Endometrial microvascular endothelial cells (primary cell): ENCODE measurements at regions not wholly inside any gene's neighbourhood (a gene's known extent, or its start where the extent isn't known, plus 50 kb on each side); places are given as distances from the start of the nearest gene placed in this dataset.
"Not testable (repeated sequence)": the region's sequence is repeated elsewhere in the genome, so short reads cannot be mapped to it uniquely, and the experiment has no call there.

Experiments
- in situ Hi-C: cut with HindIII; loops from 2 replicates; pipeline ENCODE4 v1.10.0; 2017; ENCODE audit warnings: low sequenced_read_pairs, low pct_unique_long_range_greater_than_20kb; ENCODE audit errors: inconsistent ontology term

- in situ Hi-C loops = loop anchor here (25.0 kb wide), 3 partner anchors 288 to 662 kb away; no protein-coding TSS in a partner anchor
Observed at GRCh38 chr5:96324708-96325107, 108.3 kb downstream of the PCSK1 start.

DNA sequence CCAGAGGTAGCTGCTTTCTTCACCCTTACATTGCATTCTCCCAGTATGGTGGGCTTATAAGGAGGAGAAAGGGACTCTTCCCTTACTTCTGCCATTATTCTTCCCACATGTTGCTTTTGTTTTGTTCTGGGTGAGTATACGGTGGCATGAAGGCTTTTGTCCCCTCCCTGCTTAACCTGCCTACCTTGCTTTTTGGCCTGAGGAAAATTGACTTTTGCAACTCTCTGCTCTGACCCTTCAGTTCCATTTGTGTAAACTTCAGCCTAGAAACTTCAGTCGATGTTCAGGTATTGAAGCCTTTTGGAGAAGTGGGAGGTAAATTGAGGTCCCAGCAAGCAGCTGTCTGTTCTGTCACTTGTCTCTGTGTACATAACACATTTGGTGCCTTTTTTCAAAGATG lies 110.2 kb downstream of the PCSK1 start:
- in situ Hi-C loops = no loop called here

DNA sequence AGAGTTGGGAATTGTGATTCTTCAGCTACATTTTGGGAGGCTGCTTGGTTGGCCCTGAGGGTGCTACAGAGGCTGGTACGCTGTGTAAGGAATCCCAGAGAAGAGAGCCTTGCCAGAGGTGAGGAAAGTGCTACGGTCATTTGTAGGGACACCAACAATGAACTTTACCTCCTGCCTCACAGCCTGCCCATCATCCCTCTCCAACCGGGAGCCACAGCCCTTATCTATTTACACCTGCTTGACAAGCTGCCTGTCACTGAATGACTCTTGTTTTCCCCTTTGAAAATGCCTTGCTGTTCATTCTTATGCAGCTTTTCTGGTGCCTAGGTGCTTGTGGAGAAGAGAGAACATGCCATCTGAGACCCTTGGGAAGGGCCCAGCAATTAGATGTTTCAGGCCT lies 110.8 kb downstream of the PCSK1 start:
- in situ Hi-C loops = no loop called here

DNA sequence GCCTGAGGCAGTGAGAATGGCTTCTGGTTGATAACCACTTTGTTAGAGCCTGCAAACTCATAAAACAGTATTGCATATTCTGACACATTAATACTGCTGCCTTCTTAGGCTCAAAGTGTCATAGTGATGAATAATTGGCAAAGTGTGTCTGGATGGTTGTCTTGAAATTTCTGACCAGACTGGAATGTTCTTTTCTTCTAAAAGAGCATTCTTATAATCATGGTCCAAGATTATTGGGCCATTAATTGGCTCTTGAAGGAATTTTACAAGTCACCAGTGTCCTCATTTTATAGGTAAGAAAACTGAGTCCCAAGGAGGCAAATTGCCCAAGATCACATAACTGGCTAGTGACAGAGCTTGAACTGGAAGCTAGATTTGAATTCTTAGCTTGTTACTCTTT lies 111.7 kb downstream of the PCSK1 start:
- in situ Hi-C loops = no loop called here

DNA sequence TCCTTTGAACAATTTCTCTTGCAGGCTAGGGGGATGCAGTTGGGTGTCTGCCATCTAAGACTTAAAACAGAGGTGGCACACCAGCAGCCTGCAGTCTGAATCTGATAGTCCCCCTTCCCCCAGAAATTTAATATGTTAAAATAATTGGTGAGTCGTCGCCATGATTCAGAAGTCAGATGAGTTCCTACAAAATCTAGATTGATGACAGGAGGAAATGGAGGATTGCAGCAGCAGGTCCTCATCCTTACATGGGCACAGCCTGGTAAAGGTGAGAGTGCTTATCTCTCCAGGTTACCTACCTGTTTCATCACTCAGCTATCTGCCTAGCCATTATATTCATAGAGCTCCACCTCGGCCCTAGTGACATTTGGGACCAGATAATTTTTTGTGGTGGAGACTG lies 112.3 kb downstream of the PCSK1 start:
- in situ Hi-C loops = no loop called here

DNA sequence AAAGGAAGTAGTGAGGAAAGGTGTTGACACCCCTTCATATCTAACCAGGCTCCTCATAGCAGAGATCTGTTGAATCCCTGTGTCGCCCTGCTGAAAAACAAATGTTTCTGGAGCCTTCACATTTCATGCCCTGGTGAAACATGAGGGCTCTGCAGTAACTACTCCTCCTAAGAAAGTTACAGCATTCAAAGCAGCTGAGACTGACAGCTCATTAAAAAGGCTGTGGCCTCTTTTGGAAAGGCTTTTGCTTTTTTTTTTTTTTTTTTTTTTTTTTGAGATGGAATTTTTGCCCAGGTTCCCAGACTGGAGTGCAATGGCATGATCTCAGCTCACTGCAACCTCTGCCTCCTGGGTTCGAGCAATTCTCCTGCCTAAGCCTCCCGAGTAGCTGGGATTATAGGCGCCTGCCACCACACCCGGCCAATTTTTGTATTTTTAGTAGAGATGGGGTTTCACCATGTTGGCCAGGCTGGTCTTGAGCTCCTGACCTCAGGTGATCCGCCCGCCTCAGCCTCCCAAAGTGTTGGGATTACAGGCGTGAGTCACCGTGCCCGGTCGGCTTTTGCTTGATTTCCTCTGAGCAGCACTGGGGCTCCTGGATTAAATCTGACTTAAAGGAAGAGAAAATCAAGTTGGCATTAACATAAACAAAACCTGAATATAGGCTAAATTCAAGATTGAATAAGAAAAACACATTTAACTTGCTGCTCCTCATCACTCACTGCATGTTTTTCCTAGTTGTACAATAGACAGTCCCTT lies 112.9 kb downstream of the PCSK1 start:
- in situ Hi-C loops = not testable (repeated sequence)

DNA sequence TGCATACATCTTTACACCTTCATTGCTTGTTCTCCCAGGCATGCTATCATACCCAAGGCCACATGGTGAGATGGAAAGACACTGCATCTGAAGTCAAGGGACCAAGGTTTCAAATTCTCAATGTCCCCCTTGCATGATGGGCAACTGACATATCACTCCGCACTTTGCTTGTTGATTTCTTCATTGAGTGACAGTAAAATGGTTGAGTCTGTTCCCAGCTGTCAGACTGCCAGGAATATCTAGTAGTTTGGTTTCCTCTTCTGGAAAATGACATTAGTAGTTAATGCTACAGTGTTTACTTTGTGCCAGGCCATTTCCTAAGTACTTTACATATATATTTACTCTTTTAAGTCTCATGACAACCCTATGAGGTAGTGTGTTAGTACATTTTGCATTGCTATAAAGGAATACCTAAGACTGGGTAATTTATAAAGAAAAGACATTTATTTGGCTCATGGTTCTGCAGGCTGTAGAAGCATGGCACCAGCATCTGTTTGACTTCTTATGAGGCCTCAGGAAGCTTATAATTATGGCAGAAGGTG lies 114.4 kb downstream of the PCSK1 start:
- in situ Hi-C loops = no loop called here

GRCh38 chr5:96317945-96318344 lies 115.1 kb downstream of the PCSK1 start:
- in situ Hi-C loops = no loop called here

DNA sequence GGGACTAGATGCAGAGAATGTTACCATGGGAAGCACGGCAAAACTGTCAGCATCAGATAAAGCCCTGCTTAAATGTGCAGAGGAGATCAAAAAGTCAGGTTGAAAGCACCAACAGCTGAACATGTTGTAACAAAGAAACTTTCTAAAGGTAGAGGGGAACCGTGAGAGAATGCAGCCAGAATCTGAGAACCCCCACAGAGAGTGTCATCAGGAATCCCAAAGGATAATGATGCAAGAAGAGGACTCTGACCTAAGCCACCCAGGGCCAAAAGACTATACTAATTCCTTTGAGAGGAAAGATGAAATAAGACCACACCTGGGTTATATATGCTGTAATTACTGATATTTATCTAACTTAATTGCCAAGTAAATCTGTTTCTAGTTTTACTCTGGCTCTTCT lies 116.6 kb downstream of the PCSK1 start:
- in situ Hi-C loops = no loop called here

DNA sequence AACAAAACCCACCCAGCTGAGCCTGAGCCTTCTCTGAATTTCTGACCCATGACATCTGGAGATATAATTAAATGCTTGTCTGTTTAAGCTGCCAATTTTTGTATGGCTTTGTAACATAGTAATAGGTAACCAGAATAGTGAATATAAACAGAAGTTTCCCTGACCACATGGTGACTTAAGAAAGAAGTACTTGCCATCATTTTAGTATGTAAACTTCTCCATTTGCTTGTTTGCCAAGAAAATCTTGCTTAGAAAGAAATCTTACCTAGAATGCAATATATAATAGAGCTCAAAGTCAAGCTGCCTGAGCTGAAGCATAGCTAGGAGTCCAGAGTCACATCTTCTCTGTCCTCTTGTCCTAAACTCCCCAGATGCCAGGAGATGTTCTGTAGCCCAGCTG lies 117.0 kb downstream of the PCSK1 start:
- in situ Hi-C loops = no loop called here

GRCh38 chr5:96315431-96315830 lies 117.6 kb downstream of the PCSK1 start:
- in situ Hi-C loops = no loop called here

GRCh38 chr5:96312383-96312782 lies 120.7 kb downstream of the PCSK1 start:
- in situ Hi-C loops = no loop called here

DNA sequence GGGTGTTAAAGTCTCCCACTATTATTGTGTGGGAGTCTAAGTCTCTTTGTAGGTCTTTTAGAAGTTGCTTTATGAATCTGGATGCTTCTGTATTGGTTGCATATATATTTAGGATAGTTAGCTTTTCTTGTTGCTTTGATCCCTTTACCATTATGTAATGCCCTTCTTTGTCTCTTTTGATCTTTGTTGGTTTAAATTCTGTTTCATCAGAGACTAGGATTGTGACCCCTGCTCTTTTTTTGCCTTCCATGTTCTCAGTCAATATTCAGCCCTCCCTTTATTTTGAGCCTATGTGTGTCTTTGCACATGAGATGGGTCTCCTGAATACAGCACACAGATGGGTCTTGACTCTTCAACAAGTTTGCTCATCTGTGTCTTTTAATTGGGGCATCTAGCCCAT lies 126.0 kb downstream of the PCSK1 start:
- in situ Hi-C loops = not testable (repeated sequence)

DNA sequence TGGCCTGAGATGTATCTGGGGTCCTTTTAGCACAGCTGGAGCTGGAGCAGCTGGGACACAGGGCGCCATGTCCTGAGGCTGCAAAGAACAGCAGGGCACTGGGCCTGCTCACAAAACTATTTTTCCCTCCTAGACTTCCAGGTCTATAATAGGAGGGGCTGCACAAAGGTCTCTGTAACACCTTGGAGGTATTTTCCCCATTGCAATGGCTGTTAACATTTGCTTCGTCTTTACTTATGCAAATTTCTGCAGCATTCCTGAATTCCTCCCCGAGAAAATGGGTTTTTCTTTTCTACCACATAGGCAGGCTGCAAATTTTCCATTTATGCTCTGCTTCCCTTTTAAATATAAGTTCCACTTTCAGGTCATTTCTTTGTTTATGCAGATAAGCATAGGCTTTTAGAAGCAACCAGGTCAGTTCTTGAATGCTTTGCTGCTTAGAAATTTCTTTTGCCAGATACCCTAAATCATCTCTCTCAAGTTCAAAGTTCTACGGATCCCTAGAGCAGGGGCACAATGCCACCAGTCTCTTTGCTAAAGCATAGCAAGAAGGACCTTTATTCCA lies 130.8 kb downstream of the PCSK1 start:
- in situ Hi-C loops = no loop called here

DNA sequence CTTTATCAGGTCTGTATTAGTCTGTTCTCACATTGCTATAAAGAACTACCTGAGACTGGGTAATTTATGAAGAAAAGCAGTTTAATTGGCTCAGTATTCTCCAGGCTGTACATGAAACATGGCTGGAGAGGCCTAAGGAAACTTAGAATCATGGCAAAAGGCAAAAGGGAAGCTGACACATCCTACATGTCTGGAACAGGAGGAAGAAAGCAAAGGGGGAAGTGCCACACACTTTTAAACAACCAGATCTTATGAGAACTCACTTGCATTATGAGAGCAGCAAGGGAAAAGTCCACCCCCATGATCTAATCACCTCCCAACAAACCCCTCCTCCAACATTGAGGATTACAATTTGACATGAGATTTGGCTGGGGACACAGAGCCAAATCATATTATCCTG lies 132.1 kb downstream of the PCSK1 start:
- in situ Hi-C loops = no loop called here

DNA sequence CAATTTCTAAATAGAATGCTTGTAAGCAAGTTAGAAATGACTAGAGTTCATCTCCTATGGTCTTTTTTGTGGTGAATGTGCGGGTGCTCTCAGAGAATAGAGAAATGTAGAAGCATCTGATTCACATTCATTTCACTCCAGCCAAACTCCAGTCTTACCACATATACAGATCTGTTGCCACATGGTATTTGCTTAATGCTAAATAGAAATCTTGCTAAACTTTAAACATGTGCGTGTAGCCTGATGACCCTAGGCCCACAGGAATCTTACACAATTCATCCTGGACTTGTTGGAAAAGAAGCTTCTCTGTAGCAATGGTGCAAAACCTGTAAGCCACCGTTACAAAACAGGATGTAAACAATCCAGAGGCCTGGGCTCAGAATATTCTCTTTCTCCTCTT lies 135.2 kb downstream of the PCSK1 start:
- in situ Hi-C loops = no loop called here

DNA sequence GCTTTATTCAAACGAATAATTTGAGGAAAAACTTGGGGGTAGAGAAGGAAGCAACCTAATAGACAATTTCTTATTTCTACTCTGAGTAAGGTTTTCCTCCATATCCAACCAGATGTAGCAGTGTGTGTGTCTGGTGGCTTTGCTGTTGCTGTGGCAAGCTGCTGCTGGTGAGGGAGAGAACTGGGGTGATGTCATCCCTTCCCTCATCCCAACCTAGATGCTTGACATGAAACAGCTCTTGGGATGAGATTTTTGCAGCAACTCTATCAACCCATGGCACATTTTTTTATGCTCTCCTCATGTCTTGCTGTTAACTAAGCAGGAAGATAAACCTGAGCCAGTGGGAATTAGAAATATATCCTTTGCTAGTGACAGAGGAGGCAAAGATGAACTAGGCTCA lies 135.8 kb downstream of the PCSK1 start:
- in situ Hi-C loops = no loop called here

GRCh38 chr5:96294884-96295202 lies 138.2 kb downstream of the PCSK1 start:
- in situ Hi-C loops = no loop called here

- in situ Hi-C loops = no loop called here
Observed at GRCh38 chr5:96293966-96294883, 138.8 kb downstream of the PCSK1 start.
